Spleen (tissue), 7 donors: ENCODE measurements at regions not wholly inside any gene's neighbourhood (a gene's known extent, or its start where the extent isn't known, plus 50 kb on each side); places are given as distances from the start of the nearest gene placed in this dataset.

Source experiments
- POLR2AphosphoS5 ChIP-seq, 3 donors: sonication (generic); formaldehyde crosslinking; IDR thresholded peaks; one replicate each; pipeline ENCODE4 v1.5.1; 2017; ENCODE audit warnings: antibody characterized with exemption in 3 of 3
- TF ChIP-seq, protein P1 (sequence below), 11 experiments: fragments of 200-600 bp in 7 of 11; fragments of 450-650 bp in 4 of 11; sonication (generic) in 4 of 11; IDR thresholded peaks in 8 of 11; conservative IDR thresholded peaks in 3 of 11; 1 replicate in 7 of 11; 2 replicates in 4 of 11; pipeline versions ENCODE4 v1.4.0 to v1.8.0; 2016 to 2021; ENCODE audit warnings: antibody characterized with exemption in 11 of 11, inconsistent platforms in 4 of 11, mild to moderate bottlenecking in 1 of 11
- donor health status: DM: no; HTN: no; CAD: no; lungs with moderate emphysema.
- donor health status: DM: no; HTN: no; CAD: no.
- donor health status: DM: no; HTN: no; CAD: no.

- TF ChIP-seq, protein P1, sequence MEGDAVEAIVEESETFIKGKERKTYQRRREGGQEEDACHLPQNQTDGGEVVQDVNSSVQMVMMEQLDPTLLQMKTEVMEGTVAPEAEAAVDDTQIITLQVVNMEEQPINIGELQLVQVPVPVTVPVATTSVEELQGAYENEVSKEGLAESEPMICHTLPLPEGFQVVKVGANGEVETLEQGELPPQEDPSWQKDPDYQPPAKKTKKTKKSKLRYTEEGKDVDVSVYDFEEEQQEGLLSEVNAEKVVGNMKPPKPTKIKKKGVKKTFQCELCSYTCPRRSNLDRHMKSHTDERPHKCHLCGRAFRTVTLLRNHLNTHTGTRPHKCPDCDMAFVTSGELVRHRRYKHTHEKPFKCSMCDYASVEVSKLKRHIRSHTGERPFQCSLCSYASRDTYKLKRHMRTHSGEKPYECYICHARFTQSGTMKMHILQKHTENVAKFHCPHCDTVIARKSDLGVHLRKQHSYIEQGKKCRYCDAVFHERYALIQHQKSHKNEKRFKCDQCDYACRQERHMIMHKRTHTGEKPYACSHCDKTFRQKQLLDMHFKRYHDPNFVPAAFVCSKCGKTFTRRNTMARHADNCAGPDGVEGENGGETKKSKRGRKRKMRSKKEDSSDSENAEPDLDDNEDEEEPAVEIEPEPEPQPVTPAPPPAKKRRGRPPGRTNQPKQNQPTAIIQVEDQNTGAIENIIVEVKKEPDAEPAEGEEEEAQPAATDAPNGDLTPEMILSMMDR (IDR thresholded peaks at IDR 0.05 in 8 of 11, conservative IDR thresholded peaks at IDR 0.05 in 3 of 11): no peak
- TF ChIP-seq POLR2AphosphoS5 (IDR thresholded peaks at IDR 0.05): no peak
Measured at GRCh38 chr2:176675271-176675949, 406.2 kb downstream of the MTX2 start.
